Heart right ventricle (tissue), 16 donors: ENCODE measurements at regions not wholly inside any gene's neighbourhood (a gene's known extent, or its start where the extent isn't known, plus 50 kb on each side); places are given as distances from the start of the nearest gene placed in this dataset.

Experiments
- ATAC-seq, 8 donors: fragments of 200-7000 bp; cut with Tn5 transposase; one replicate each; pipeline ENCODE4 v1.9.1; 2020; ENCODE audit warnings: mild to moderate bottlenecking in 8 of 8, moderate library complexity in 8 of 8, moderate number of reproducible peaks in 1 of 8
- DNase-seq, 2 donors: peaks; one replicate each; pipeline ENCODE4 v3.0.0-alpha.2; 2020
- H3K27ac ChIP-seq, 10 donors: fragments of 200-600 bp; sonication (generic) in 2 of 10; one replicate each; pipeline versions ENCODE4 v1.5.0 to v1.8.0; 2020 to 2022; ENCODE audit warnings: mild to moderate bottlenecking in 3 of 10
- H3K27me3 ChIP-seq, 7 donors: fragments of 200-600 bp; one replicate each; pipeline ENCODE4 v1.8.0; 2021 to 2022; ENCODE audit warnings: mild to moderate bottlenecking in 2 of 7
- H3K36me3 ChIP-seq, 9 donors: fragments of 200-600 bp; sonication (generic) in 1 of 9; one replicate each; pipeline versions ENCODE4 v1.5.0 to v1.8.0; 2020 to 2022; ENCODE audit warnings: mild to moderate bottlenecking in 2 of 9
- H3K4me1 ChIP-seq, 9 donors: fragments of 200-600 bp; sonication (generic) in 1 of 9; one replicate each; pipeline versions ENCODE4 v1.5.0 to v1.8.0; 2020 to 2022; ENCODE audit warnings: mild to moderate bottlenecking in 4 of 9
- H3K4me3 ChIP-seq, 10 donors: fragments of 200-600 bp; sonication (generic) in 2 of 10; one replicate each; pipeline versions ENCODE4 v1.5.0 to v1.8.0; 2020 to 2022; ENCODE audit warnings: mild to moderate bottlenecking in 7 of 10, moderate library complexity in 2 of 10
- H3K9me3 ChIP-seq, 11 donors: fragments of 200-600 bp in 10 of 11; sonication (generic) in 2 of 11; one replicate each; pipeline versions ENCODE4 v1.5.0 to v1.8.0; 2013 to 2022; ENCODE audit warnings: mild to moderate bottlenecking in 2 of 11, control low read depth in 1 of 11, moderate library complexity in 1 of 11
- WGBS, 2 donors: extraction: QIAGEN DNeasy Blood & Tissue Kit; methylation state at CpG; one replicate each; pipeline ENCODE4 v1.1.7; 2013; ENCODE audit warnings: inconsistent platforms in 1 of 2; 5-methylcytosine and 5-hydroxymethylcytosine counted together
- intact Hi-C, 10 donors: fragments of 100-400 bp; cut with DNase I; formaldehyde crosslinking; loops; one replicate each; pipeline versions ENCODE4 v1.11.1 to v1.14.2; 2022
- TF ChIP-seq, protein P1 (sequence below), 9 donors: fragments of 200-600 bp; sonication (generic) in 2 of 9; IDR thresholded peaks; one replicate each; pipeline versions ENCODE4 v1.5.0 to v1.8.0; 2021 to 2022; ENCODE audit warnings: antibody characterized with exemption in 9 of 9, mild to moderate bottlenecking in 5 of 9, moderate library complexity in 1 of 9
- donor health status: Arrhythmogenic right ventricular cardiomyopathy.
- donor health status: ischemic (EF 13 %, LVEDD 7.1; RV severe dilation, severe dysfunction).
- donor health status: healthy with polysubstance abuse.
- donor health status: DM: no; HTN: yes; CAD: no.
- donor health status: DM: no; HTN: no; CAD: no.
- donor health status: ischemic (EF 25% LVEDD 6.9; RV normal size, moderate dysfunction).
- donor health status: ischemic (EF 25% LVEDD 5.7; RV mildly dilated, moderate dysfunction).
- donor health status: healthy.
- donor health status: DM: yes; HTN: yes; CAD: no.
- donor health status: Ischemic cardiomyopathy.
- donor health status: ischemic (EF 35%, LVEDD 5.7; RV mildly dilated, moderate dysfunction).
- donor health status: nonischemic (EF 11% LVEDD 7.7; RV severe dilation, severe dysfunction).
- donor health status: DM: yes; HTN: yes; CAD: no.
- donor health status: PGD.
- donor health status: ischemic (EF 29% LVEDD 5.4; RV normal size, mild dysfunction).
- donor health status: nonischemic (EF 23%, LVEDD 6.1; RV moderate dilation, normal function).

DNA sequence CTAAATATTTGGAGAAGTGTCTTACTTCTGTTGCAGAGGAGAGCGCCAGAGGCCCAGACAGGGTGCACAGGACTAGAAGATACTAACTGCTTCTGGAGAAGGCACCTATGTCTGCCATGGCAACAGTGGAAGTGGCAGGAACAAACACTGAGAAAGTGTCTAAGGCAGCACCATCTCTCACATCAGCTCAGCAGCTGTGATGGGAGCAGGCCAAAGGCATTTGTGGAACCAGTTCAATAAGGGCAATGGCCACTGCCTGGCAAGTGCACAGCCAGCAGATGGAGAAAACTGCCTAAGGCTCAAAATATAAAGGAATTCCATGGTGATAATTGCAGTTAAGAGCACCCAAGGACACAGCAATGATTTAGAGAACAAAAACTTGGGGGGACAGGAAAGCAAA is 563.0 kb upstream of the CCDC54 start:
- no peaks in the 10 kb centered on the region for H3K36me3 ChIP-seq
- peak overlapping the region in 3 of 10 donors; percentile 29 to 52 (median 46) for H3K27ac ChIP-seq
- no peaks in the 10 kb centered on the region for H3K9me3 ChIP-seq
- DNase-seq (peak; percentile 9 to 31), ATAC-seq (peak in 7 of 8 donors; percentile 61 to 77 (median 64))
- intact Hi-C loops: no loop called here
- TF ChIP-seq, protein P1, sequence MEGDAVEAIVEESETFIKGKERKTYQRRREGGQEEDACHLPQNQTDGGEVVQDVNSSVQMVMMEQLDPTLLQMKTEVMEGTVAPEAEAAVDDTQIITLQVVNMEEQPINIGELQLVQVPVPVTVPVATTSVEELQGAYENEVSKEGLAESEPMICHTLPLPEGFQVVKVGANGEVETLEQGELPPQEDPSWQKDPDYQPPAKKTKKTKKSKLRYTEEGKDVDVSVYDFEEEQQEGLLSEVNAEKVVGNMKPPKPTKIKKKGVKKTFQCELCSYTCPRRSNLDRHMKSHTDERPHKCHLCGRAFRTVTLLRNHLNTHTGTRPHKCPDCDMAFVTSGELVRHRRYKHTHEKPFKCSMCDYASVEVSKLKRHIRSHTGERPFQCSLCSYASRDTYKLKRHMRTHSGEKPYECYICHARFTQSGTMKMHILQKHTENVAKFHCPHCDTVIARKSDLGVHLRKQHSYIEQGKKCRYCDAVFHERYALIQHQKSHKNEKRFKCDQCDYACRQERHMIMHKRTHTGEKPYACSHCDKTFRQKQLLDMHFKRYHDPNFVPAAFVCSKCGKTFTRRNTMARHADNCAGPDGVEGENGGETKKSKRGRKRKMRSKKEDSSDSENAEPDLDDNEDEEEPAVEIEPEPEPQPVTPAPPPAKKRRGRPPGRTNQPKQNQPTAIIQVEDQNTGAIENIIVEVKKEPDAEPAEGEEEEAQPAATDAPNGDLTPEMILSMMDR (IDR thresholded peaks at IDR 0.05): no peak
- peaks cover 0 to 42% (median 16%) of the 10 kb centered on the region in 9 donors for H3K4me1 ChIP-seq
- WGBS, 2 donors: 70 to 86% methylated on average over 1 of the region's 1 CpG
- no peaks in the 10 kb centered on the region for H3K27me3 ChIP-seq
- H3K4me3 ChIP-seq: no peak overlapping the region

DNA sequence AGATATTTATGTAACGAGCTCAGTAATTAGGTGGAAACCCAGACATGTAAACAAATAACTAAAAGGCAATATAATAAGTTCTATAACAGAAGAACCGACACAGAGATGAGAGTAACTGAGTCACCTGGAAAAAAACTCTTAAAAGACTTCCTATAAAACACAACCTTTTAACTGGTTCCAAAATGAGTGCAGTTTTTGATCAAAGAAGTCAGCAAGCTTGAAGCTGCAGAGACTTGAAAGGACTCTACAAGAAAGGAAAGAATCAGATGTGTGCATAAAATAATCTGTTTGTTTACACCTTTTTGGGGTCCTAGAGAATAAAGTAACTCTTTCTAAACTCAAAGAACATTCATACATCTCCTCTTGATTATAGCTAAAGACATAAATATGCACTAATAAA is 560.4 kb upstream of the CCDC54 start:
- Histone ChIP-seq H3K4me3 (no peak overlapping the region), H3K27me3 (no peaks in the 10 kb centered on the region), H3K27ac (no peak overlapping the region), H3K36me3 (no peaks in the 10 kb centered on the region), H3K4me1 (peaks cover 0 to 17% (median 7%) of the 10 kb centered on the region in 9 donors), H3K9me3 (no peaks in the 10 kb centered on the region)
- no peak for DNase-seq
- ATAC-seq: no peak
- WGBS, 2 donors: 85 to 90% methylated on average over 2 of the region's 2 CpGs
- intact Hi-C loops: no loop called here
- TF ChIP-seq, protein P1 (IDR thresholded peaks at IDR 0.05): no peak

DNA sequence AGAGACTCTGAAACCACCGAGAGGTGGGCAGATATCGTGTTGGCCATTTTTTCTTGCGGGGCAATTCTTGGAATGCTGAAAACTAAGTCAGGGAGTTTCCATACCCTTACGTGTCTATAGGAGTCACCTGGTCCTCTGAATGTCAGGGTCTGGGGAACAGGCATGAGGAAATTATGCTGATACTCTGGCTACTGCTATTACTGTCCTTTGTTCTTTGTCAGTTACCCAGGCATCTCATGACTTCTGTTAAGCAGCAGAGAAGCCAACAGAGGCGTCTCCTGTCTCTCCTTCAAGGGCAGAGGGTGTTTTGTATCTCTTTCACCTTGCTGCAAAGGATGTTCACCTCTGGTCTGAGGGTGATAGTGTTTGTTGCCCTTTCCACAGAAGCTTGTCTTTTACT is 559.5 kb upstream of the CCDC54 start:
- ATAC-seq (no peak), DNase-seq (no peak)
- no peaks in the 10 kb centered on the region for H3K36me3 ChIP-seq
- no peaks in the 10 kb centered on the region for H3K9me3 ChIP-seq
- 86 to 87% methylated on average over 5 of the region's 5 CpGs for WGBS, 2 donors
- TF ChIP-seq, protein P1 (IDR thresholded peaks at IDR 0.05): no peak
- H3K27ac ChIP-seq: no peak overlapping the region
- H3K4me1 ChIP-seq: peaks cover 0 to 17% (median 7%) of the 10 kb centered on the region in 9 donors
- no peak overlapping the region for H3K4me3 ChIP-seq
- no peaks in the 10 kb centered on the region for H3K27me3 ChIP-seq
- intact Hi-C loops: no loop called here

DNA sequence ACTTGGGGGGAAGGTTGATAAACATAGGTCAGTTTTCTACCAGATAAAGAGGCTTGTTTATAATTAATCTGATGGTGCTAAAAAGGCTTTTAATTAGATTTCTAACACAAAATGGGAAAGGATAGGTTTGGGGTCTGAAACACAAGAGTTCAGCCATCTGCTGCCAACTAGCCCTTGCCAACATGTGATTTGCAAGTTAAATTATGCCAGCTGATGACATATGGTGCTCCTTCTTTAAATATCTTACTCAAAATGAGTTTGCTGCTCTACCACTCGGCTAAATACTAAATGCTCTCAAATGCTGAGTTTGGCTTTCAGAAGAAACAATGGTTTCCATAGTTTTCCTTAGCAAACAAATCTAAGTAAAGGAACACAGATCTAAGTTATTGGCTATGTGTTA is 557.8 kb upstream of the CCDC54 start:
- intact Hi-C loops: no loop called here
- WGBS, 2 donors: 66 to 74% methylated on average over 1 of the region's 1 CpG
- no peak for DNase-seq

More for the DNA sequence above, 557.8 kb upstream of the CCDC54 start:
- peaks cover 0 to 6% (median under 1%) of the 10 kb centered on the region in 9 donors for H3K4me1 ChIP-seq
- H3K9me3 ChIP-seq: no peaks in the 10 kb centered on the region
- no peak for ATAC-seq
- H3K36me3 ChIP-seq: no peaks in the 10 kb centered on the region
- H3K4me3 ChIP-seq: no peak overlapping the region
- H3K27me3 ChIP-seq: no peaks in the 10 kb centered on the region
- TF ChIP-seq, protein P1 (IDR thresholded peaks at IDR 0.05): no peak
- no peak overlapping the region for H3K27ac ChIP-seq
